ENCODE measurements at regions not wholly inside any gene's neighbourhood (a gene's known extent, or its start where the extent isn't known, plus 50 kb on each side); places are given as distances from the start of the nearest gene placed in this dataset.

GRCh38 chr14:36012621-36013020 is 163.9 kb downstream of the PTCSC3 start:
- WGBS, result 50% methylated on average over 7 of the region's 7 CpGs

GRCh38 chr14:36009643-36010042 is 166.9 kb downstream of the PTCSC3 start:
- Histone ChIP-seq H3K4me3 (no peak overlapping the region), H3K9me3 (no peaks in the 10 kb centered on the region), H3K36me3 (no peaks in the 10 kb centered on the region), H3K4me1 (no peaks in the 10 kb centered on the region), H3K27ac (replicated peaks in 1 of 4) (no peak overlapping the region), H3K27me3 (peaks cover 0 to 5% (median 0%) of the 10 kb centered on the region in 4 donors)
- intact Hi-C loops (cut with DNase I), result no loop called here
- WGBS, result 68% methylated on average over 1 of the region's 1 CpG
- DNase-seq (ENCODE audit: extremely low spot score), result no peak
- TF ChIP-seq POLR2A (IDR thresholded peaks at IDR 0.05; ENCODE audit: low read depth) (no peak), POLR2AphosphoS5 (IDR thresholded peaks at IDR 0.05) (no peak), EP300 (IDR thresholded peaks at IDR 0.05) (no peak), CTCF (IDR thresholded peaks at IDR 0.05) (no peak)

More at GRCh38 chr14:36012621-36013020, 163.9 kb downstream of the PTCSC3 start:
- H3K9me3 ChIP-seq, result no peaks in the 10 kb centered on the region
- no peak overlapping the region for H3K4me3 ChIP-seq
- no peaks in the 10 kb centered on the region for H3K4me1 ChIP-seq
- TF ChIP-seq EP300 (IDR thresholded peaks at IDR 0.05), result no peak
- TF ChIP-seq POLR2AphosphoS5 (IDR thresholded peaks at IDR 0.05), result no peak
- intact Hi-C loops (cut with DNase I), result no loop called here
- peaks cover 0 to 5% (median 0%) of the 10 kb centered on the region in 4 donors for H3K27me3 ChIP-seq
- no peak overlapping the region for H3K27ac ChIP-seq (replicated peaks in 1 of 4)
- DNase-seq (ENCODE audit: extremely low spot score), result no peak
- H3K36me3 ChIP-seq, result no peaks in the 10 kb centered on the region

- 85% methylated on average over 4 of the region's 4 CpGs for WGBS
- no peak overlapping the region for H3K4me3 ChIP-seq
- no peaks in the 10 kb centered on the region for H3K27me3 ChIP-seq
- H3K9me3 ChIP-seq, result no peaks in the 10 kb centered on the region
- no peak for DNase-seq (ENCODE audit: extremely low spot score)
- H3K36me3 ChIP-seq, result no peaks in the 10 kb centered on the region
- H3K27ac ChIP-seq (replicated peaks in 1 of 4), result no peak overlapping the region
- no peaks in the 10 kb centered on the region for H3K4me1 ChIP-seq
- TF ChIP-seq POLR2A (IDR thresholded peaks at IDR 0.05; ENCODE audit: low read depth), result no peak
- no peak for TF ChIP-seq POLR2AphosphoS5 (IDR thresholded peaks at IDR 0.05)
- TF ChIP-seq EP300 (IDR thresholded peaks at IDR 0.05), result no peak
- no peak for TF ChIP-seq CTCF (IDR thresholded peaks at IDR 0.05)
- intact Hi-C loops (cut with DNase I), result no loop called here
These were observed 169.9 kb downstream of the PTCSC3 start for GRCh38 chr14:36006623-36007022.

- Histone ChIP-seq H3K4me3 (no peak overlapping the region), H3K27me3 (no peaks in the 10 kb centered on the region), H3K9me3 (no peaks in the 10 kb centered on the region), H3K4me1 (no peaks in the 10 kb centered on the region), H3K36me3 (no peaks in the 10 kb centered on the region), H3K27ac (replicated peaks in 1 of 4) (no peak overlapping the region)
- WGBS, result 65% methylated on average over 4 of the region's 4 CpGs
- DNase-seq (ENCODE audit: extremely low spot score), result no peak
- no peak for TF ChIP-seq POLR2A (IDR thresholded peaks at IDR 0.05; ENCODE audit: low read depth)
- TF ChIP-seq EP300 (IDR thresholded peaks at IDR 0.05), result no peak
- TF ChIP-seq CTCF (IDR thresholded peaks at IDR 0.05), result no peak
- intact Hi-C loops (cut with DNase I), result no loop called here
These were observed 170.9 kb downstream of the PTCSC3 start for GRCh38 chr14:36005670-36006069.

GRCh38 chr14:36001936-36002335 is 174.6 kb downstream of the PTCSC3 start:
- WGBS, result 67% methylated on average over 3 of the region's 4 CpGs
- Histone ChIP-seq H3K4me3 (no peak overlapping the region), H3K27me3 (peaks cover 0 to 6% (median 0%) of the 10 kb centered on the region in 4 donors), H3K9me3 (no peaks in the 10 kb centered on the region), H3K27ac (replicated peaks in 1 of 4) (no peak overlapping the region), H3K4me1 (no peaks in the 10 kb centered on the region), H3K36me3 (no peaks in the 10 kb centered on the region)
- intact Hi-C loops (cut with DNase I), result no loop called here
- TF ChIP-seq POLR2AphosphoS5 (IDR thresholded peaks at IDR 0.05) (no peak), POLR2A (IDR thresholded peaks at IDR 0.05; ENCODE audit: low read depth) (no peak)
- DNase-seq (ENCODE audit: extremely low spot score), result no peak

- Histone ChIP-seq H3K36me3 (no peaks in the 10 kb centered on the region), H3K9me3 (no peaks in the 10 kb centered on the region), H3K4me3 (no peak overlapping the region), H3K27ac (replicated peaks in 1 of 4) (no peak overlapping the region), H3K27me3 (peaks cover 0 to 6% (median 0%) of the 10 kb centered on the region in 4 donors), H3K4me1 (no peaks in the 10 kb centered on the region)
- DNase-seq (ENCODE audit: extremely low spot score), result no peak
- TF ChIP-seq POLR2AphosphoS5 (IDR thresholded peaks at IDR 0.05) (no peak), EP300 (IDR thresholded peaks at IDR 0.05) (no peak), CTCF (IDR thresholded peaks at IDR 0.05) (no peak), POLR2A (IDR thresholded peaks at IDR 0.05; ENCODE audit: low read depth) (no peak)
- intact Hi-C loops (cut with DNase I), result no loop called here
- WGBS, result 87% methylated on average over 5 of the region's 5 CpGs
These were observed 173.2 kb downstream of the BRMS1L start for GRCh38 chr14:35999294-35999693.
